GM21423 (cell line): ENCODE measurements at regions not wholly inside any gene's neighbourhood (a gene's known extent, or its start where the extent isn't known, plus 50 kb on each side); places are given as distances from the start of the nearest gene placed in this dataset.
"Not testable (repeated sequence)": the region's sequence is repeated elsewhere in the genome, so short reads cannot be mapped to it uniquely, and the experiment has no call there.

Experiments used
- ATAC-seq: cut with Tn5 transposase; IDR thresholded peaks from one replicate; pipeline ENCODE4 v1.9.1; 2021; ENCODE audit warnings: mild to moderate bottlenecking, moderate library complexity; ENCODE audit not compliant: unreplicated experiment

DNA sequence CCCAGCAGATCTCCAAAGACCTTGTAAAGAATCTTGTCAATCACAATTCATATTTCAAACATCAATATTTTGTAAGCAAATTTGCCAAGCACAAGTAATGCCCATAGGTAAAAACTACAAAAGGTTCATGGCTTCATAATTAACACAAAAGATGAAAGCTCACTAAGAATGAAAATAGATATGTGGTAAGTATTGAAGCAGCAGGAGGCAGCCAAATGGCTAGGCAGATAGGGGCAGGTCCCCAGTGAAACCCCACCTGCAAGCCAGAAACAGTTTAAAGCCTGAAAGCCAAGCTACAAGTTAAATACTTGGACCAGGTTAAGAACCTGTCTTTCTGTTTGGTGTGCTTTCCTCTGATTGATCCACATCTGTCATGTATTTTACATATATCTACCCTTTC is 942.6 kb upstream of the SPRY2 start:
- no peak for ATAC-seq

DNA sequence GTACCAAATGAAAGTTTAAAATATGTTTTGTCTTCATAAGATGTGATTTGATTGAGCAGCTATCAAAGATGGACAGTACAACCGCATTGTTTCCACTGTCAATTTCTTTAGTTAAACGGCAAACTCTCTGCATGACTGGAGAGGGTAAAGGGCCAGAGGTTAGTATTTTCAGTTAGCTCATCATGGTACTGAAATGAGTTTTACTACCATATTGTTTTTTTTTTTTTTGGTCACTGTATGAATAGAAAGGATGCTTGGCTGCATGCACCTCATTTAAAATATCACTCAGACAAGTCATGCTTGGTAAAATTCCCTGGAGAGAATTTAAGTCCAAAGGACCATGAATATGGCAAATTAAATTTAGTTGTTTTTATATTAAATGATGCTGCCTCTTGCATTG is 942.1 kb upstream of the SPRY2 start:
- ATAC-seq, result no peak

DNA sequence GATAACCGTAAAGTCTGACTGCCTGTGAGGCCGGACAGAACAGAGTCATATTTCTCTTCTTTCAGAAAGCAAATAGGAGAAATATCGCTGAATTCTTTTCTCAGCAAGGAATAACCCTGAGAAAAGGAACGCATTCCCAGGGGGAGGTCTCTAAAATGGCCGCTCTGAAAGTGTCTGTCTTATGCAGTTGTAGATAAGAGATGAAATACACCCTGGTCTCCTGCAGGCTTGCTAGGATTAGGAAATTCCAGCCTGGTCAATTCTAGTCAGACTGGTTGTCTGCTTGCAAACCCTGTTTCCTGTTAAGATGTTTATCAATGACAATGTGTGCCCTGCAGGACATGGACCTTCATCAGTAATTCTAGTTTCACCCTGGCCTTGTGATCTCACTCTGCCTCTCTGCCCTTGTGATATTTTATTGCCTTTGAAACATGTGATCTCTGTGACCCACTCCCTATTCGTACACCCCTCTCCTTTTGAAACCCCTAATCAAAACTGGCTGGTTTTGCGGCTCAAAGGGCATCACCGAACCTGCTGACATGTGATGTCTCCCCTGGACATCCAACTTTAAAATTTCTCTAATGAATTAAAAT is 934.8 kb upstream of the SPRY2 start:
- no peak for ATAC-seq

DNA sequence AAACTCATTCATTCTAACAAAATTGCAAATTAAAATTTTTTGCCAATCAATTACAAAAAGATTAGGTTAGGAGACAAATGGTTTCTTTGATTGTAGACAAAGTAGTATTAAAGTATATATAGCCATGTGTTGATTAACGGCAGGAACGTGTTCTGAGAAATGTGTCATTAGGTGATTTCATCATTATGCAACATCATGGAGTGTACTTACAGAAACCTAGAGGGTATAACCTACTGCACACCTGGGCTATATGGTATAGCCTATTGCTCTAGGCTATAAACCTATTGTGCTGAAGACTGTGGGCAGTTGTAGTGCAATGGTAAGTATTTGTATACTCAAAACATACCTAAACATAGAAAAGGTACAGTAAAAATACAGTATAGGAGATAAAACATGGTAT is 906.8 kb upstream of the SPRY2 start:
- no peak for ATAC-seq

GRCh38 chr13:81246556-81246955 is 905.6 kb upstream of the SPRY2 start:
- ATAC-seq, result no peak

DNA sequence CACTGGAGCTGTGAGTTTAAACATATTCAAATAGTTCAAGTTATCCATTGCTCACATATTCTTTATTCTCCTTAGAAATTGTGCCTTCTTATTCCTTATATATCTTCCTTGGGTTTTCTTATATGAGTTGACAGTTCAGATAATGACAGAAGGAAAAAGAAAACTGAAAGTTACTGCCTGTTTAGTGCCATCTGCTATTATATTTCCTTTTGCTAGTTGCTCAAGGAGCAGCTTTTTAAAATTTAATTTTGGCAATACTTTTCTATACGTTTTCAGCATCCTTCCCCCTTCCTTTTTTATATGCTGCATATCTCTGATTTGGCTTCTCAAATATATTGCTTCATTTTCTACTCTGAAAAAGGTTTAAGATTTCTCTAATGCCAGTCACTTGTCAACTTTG is 903.1 kb upstream of the SPRY2 start:
- ATAC-seq, result no peak

GRCh38 chr13:81230386-81230785 is 889.5 kb upstream of the SPRY2 start:
- ATAC-seq, result no peak

DNA sequence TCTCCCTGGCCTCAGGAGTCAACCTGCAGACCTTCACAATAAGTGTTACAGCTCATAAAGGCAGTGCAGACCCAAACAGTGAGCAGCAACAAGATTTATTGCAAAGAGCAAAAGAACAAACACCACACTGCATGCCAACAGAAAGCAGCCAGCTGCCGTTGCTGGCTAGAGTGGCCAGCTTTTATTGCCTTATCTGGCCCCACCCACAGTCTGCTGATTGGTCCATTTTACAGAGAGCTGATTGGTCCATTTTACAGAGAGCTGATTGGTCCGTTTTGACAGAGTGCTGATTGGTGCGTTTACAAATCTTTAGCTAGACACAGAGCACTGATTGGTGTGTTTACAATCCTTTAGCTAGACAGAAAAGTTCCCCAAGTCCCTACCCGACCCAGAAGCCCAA is 885.9 kb upstream of the SPRY2 start:
- ATAC-seq, result not testable (repeated sequence)

DNA sequence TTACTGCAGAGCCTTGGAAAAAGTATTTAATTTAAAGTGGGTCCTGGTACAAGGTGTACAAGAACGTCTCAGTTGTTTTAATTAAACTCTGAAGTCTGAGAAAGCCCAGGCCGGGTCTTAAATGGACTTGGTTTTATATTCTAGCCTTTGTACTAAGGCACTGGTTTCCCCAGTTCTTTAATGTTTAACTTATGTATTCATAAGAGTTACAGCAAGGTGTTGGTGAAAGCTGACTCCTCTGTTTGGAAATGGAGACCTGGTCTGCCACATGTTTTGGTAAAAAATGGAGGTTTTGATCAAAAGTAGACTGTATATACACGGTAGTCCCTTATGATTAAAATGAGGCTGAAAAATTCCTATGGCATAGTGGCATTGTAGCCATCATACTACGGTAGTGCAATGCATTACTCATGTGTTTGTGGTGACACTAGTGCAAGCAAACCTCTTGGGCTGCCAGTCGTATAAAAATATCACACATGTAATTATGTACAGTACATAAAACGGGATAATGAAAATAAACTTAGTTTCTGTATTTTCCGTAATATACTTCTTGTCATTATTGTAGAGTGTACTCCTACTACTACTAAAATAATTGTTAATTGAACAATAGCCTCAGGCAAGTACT is 883.4 kb upstream of the SPRY2 start:
- no peak for ATAC-seq

DNA sequence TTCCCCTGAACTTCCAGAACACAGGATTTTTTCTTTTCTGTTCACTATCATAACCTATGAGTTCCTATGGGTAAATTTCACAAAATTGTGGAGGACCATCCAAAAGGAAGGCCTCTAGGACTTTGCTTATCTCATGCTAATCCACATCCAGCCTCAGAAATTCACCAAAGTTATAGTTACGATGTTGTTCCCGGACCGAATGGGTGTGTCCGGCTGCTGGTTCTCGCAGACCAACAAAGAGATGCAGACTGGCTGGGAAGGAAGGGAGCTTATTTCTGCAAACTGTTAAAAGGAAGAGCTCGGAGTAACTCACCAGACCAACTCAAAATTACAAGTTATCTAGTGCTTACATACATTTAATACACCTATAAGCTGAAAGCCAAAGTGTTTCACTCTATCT is 882.9 kb upstream of the SPRY2 start:
- no peak for ATAC-seq

DNA sequence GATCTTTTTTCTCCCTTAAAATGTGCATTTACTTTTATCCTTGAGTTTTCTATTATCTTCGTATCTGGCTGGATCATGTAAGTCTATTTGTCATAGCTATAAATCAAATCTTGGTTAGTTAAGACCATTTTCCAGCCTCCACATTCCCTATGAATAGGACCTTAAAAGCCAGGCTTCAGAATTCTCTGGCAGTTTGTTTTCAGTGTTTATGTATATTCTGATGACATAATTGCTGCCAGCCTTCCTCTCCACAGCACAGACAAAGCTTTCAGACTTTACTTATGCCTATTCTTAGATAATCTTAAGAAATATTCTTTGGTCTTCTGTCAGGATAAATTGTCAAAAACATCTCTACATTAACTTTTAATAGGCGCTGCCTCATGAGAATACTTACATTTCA is 870.8 kb upstream of the SPRY2 start:
- no peak for ATAC-seq

DNA sequence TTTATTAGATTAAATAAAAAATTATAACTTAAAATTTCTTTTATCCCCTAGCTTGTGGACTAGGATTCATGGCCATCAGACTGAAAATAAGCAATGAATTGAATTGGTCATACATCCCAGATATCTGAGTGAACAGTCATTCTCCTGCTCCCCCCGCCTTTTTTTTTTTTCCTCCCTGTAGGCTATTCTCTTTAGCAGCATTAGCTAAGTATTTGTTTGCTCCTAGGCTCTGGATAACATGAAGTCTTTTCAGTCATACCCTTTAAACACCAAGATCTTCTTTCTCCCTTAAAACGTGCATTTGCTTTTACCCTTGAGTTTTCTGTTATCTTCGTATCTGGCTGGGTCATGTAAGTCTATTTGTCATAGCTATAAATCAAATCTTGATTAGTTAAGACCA is 866.7 kb upstream of the SPRY2 start:
- no peak for ATAC-seq

DNA sequence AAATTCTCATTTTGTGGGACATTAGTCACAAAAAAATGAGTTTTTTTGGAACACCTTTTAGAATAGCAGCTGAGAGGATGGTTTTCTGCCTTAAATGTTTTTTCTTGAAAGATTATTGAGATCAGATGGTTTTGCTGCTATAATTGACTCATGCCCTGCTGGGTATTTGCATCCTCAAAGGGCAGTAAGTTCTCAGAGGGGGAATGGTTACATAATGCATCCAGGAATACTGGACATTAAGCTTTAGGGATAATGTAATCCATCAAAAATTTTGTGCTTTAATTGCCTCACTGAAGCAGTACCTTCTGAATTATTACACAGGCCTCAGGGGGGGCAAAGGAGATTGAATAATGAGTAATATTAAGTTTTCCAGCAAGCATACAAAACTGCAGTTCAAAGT is 866.3 kb upstream of the SPRY2 start:
- no peak for ATAC-seq

GRCh38 chr13:81203783-81204182 is 862.9 kb upstream of the SPRY2 start:
- ATAC-seq, result no peak

GRCh38 chr13:81199956-81200355 is 859.0 kb upstream of the SPRY2 start:
- no peak for ATAC-seq

GRCh38 chr13:81197966-81198365 is 857.0 kb upstream of the SPRY2 start:
- ATAC-seq, result no peak

- ATAC-seq, result no peak
Observed at GRCh38 chr13:81197483-81197882, 856.6 kb upstream of the SPRY2 start.

DNA sequence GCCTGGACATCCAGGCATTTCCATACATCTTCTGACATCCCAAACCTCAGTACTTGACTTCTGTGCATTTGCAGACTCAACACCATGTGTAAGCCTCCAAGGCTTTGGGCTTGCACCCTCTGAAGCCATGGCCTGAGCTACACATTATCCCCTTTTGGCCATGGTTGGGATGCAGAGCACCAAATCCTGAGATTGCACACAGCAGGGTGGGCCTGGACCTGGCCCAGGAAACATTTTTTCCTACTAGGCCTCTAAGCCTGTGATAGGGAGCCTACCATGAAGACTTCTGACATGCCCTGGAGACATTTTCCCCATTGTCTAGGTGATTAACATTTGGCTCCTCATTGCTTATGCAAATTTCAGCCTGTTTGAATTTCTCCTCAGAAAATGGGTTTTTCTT is 853.4 kb upstream of the SPRY2 start:
- no peak for ATAC-seq

- no peak for ATAC-seq
Observed at GRCh38 chr13:81184556-81185265, 843.8 kb upstream of the SPRY2 start.

DNA sequence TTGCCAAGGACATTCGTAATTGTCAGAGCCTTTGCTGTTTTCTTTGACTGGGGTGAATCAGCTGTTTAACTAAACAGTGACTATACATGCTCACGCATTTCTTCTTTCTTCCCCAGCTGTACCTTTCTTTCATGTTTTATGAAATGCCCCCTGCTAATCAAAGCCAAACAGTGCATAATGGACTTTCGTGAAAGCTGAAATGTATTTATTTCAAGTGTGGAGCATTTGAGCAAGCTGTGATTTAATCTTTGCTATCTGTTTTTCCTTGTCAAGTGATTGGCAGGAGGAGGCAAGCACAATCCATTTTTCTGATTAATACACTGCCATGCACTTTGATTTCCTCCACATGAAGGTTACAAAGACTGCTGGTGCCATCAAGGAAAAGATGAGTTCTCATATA is 831.7 kb upstream of the SPRY2 start:
- no peak for ATAC-seq

DNA sequence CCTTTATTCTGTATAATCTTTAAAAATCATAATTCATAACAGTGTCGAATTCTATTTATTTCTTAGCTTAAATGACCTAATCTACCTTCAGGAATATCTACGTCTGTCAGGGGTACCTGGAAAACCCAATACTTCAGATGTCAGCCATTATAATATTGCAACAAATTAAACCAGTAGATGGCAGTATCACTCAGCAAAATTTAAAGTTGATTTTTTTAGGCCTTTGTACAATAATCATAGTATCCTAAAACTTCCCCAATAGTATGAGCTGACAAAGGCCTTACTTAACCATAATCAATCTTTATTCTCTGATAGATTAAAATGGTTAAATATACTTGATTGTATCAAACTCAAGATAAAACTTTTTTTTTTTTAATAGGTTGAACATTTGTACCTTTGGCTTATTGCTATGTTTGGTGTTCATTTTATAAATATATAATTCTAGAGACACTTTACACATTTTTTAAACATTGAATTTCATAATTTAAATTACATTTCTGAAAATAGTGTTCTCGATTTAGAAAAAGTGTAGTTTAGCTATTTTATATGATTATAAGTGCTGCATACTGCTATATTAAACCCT is 830.2 kb upstream of the SPRY2 start:
- ATAC-seq, result no peak

DNA sequence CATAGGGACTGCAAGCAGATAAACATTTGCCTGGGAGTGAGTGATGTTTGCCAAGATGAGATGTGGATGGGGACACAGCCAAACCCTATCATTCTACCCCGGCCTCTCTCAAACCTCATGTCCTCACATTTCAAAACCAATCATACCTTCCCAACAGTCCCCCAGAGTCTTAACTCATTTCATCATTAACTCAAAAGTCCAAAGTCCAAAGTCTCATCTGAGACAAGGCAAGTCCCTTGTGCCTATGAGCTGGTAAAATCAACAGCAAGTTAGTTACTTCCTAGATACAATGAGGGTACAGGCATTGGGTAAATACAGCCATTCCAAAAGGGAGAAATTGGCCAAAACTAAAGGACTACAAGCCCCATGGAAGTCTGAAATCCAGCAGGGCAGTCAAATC is 822.9 kb upstream of the SPRY2 start:
- ATAC-seq, result not testable (repeated sequence)
